ENCODE measurements at regions not wholly inside any gene's neighbourhood (a gene's known extent, or its start where the extent isn't known, plus 50 kb on each side); places are given as distances from the start of the nearest gene placed in this dataset.

DNA sequence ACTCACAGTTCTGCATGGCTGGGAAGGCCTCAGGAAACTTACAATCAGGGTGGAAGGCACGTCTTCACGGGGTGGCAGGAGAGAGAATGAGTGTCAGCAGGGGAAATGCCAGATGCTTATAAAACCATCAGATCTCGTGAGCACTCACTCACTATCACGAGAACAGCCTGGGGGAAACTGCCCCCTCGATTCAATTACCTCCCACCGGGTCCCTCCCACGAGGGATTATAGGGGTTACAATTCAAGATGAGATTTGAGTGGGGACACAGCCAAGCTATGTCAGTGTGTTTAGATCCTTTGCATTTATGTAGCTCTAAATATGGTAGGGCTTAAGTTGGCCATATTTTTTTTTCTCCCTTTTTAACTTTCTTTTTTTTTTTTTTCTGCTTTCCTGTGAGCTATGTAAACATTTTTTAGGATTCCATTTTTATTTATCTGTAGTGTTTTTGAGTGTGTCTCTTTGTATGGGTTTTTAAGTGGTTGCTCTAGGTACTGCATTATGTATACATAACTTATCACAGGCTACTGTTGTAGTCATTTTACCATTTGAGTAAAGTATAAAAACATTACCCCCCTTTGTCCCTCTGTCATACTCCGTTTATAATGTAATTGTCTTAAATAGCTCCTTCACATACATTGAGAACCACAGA is 79.0 kb downstream of the ADRA2C start:
- no peak overlapping the region for H3K4me3 ChIP-seq (ENCODE audit: low read depth, low read length)
- TF ChIP-seq, protein P1, sequence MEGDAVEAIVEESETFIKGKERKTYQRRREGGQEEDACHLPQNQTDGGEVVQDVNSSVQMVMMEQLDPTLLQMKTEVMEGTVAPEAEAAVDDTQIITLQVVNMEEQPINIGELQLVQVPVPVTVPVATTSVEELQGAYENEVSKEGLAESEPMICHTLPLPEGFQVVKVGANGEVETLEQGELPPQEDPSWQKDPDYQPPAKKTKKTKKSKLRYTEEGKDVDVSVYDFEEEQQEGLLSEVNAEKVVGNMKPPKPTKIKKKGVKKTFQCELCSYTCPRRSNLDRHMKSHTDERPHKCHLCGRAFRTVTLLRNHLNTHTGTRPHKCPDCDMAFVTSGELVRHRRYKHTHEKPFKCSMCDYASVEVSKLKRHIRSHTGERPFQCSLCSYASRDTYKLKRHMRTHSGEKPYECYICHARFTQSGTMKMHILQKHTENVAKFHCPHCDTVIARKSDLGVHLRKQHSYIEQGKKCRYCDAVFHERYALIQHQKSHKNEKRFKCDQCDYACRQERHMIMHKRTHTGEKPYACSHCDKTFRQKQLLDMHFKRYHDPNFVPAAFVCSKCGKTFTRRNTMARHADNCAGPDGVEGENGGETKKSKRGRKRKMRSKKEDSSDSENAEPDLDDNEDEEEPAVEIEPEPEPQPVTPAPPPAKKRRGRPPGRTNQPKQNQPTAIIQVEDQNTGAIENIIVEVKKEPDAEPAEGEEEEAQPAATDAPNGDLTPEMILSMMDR (IDR thresholded peaks at IDR 0.05; ENCODE audit: low read depth, low read length), result no peak

DNA sequence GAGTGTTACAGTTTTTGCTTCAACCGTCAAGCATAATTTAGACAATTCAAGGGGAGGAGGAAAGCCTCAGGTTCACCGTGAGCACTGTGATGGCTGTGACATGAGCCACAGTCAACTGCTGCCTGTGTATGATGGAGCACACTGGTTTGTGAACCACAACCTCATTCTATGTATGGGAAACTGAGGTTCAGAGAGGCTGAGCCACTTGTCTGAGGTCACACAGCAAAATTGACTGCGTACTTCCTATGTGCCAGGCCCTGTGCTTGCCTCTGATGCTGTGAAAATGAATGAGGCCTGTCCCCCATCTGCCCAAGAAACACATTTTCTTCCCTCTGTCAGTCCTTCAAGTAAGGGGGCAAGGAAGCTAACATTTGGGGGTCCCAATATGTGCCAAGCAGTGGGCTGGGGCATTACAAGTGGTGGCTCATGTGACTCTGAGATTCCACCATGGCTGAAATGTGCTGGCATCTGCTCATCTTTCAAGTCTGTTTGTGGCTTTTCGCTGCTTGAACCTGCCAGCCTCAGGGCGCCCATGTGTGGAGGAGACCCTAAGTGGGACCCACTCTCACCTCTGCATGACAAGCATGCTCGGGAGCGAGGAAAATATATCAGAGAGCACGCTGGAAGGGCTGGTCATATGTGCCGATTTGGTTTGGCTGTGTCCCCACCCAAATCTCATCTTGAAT is 79.7 kb downstream of the ADRA2C start:
- H3K4me3 ChIP-seq (ENCODE audit: low read depth, low read length), result no peak overlapping the region
- TF ChIP-seq, protein P1 (IDR thresholded peaks at IDR 0.05; ENCODE audit: low read depth, low read length), result no peak

DNA sequence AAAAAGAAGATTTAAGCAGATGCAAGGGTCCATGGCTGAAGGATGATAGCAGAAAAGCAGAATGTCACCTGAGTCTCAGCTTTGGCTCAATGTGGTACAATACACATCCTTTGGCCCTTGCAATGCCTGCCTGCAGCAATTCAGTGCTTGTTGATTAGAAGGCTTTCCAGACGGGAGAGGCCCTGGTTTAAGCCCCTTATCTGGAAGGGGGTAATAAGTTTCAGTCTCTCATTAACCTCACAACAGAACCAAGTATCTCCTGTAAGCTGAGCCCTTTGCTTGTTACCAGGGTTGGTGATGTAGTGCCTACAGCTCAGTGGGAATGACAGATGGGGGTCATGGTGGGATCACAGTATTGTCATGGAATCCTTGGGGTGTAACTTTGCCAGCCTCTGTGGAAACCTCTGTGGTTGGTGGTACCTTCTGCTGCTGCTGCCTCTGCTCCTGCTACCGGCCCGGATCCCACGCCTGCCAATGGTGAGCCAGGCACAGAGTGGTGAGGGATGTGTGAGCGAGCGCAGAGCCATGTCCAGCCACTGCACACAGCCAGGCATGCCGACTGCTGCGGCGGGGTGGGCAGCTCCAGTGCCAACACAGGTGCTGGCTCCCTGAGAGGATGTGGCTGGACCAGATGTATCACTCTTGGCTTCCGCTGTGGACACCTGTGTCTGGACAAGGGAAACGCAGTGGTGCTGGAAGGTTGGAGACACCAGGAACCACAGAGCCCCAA is 81.2 kb downstream of the ADRA2C start:
- TF ChIP-seq, protein P1 (IDR thresholded peaks at IDR 0.05; ENCODE audit: low read depth, low read length), result no peak
- H3K4me3 ChIP-seq (ENCODE audit: low read depth, low read length), result no peak overlapping the region

DNA sequence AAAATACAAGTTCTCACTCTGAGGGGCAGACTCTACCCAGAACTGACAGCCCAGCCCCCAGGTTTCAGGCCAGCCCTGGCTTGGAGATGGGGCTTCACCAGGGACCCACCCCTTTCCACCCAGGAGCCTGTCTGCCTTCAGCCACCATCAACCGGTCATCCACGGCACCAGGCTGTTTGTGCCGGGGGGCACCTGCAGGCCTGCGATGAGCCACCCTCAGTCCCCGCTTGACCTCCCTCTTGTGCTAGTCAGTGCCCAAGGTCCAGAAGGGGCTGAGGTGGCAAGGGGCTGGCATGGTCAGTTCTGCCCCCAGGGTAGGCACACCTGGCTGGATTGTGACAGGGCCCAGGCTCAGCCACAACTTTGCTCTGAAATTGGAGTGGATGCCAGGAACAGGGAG is 82.1 kb downstream of the ADRA2C start:
- TF ChIP-seq, protein P1 (IDR thresholded peaks at IDR 0.05; ENCODE audit: low read depth, low read length), result no peak
- no peak overlapping the region for H3K4me3 ChIP-seq (ENCODE audit: low read depth, low read length)

DNA sequence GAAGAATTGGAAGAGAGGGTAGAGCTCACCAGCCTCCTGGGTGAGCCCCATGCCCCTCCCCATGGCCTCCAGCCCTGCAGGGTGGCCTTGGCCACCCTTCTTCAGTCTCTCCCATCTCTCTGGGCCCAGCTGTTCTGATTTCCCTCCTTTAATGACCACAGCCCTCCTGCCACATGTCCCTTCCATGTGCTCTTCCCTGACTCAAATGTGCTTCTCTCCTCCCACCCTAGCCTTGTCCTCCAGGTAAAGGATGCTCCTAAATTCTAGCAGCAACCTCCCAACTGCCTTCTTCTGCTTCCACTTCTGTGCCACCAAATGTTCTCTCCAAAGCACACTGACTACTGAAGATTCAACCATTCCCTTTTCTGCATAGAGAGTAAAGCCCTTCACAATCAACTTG is 83.0 kb downstream of the ADRA2C start:
- TF ChIP-seq, protein P1 (IDR thresholded peaks at IDR 0.05; ENCODE audit: low read depth, low read length), result no peak
- no peak overlapping the region for H3K4me3 ChIP-seq (ENCODE audit: low read depth, low read length)

DNA sequence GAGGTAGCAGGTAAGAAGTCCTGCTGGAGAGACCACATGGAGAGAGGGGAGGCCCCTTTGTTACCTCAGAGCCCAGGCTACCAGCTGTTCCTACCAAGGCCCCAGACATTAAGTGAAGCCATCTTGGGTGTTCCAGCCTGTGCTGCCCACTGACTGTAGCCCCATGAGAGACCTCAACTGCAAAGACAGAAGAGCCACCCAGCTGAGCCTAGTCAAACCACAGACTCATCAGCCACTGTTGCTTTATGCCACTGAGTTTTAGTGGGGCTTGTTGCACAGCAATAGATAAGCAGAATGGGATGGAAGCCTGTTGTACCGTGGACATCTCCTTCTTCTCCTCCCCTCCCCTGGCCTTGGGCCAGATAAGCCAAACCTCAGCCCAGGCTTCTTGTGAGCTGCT is 83.9 kb downstream of the ADRA2C start:
- TF ChIP-seq, protein P1 (IDR thresholded peaks at IDR 0.05; ENCODE audit: low read depth, low read length), result no peak
- H3K4me3 ChIP-seq (ENCODE audit: low read depth, low read length), result no peak overlapping the region

DNA sequence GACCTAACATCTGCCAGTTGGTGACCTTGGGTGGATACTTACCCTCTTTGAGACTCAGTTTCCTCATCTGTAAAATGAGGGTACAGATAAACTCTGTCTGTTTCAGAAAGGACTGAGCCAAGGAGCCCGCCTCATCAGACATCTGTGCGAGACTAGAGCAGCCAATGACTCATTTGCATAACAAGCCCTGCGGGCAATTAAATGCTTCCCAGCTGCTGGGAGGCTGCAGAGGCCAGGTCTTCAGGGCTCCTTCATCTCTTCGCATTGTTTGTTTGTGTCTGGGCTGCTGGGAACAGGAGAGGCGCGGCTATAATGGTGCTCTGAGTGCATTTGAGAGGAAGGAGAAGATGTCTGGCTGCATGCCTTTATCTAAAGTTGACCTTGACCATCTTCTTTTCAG is 85.0 kb downstream of the ADRA2C start:
- TF ChIP-seq, protein P1 (IDR thresholded peaks at IDR 0.05; ENCODE audit: low read depth, low read length), result no peak
- no peak overlapping the region for H3K4me3 ChIP-seq (ENCODE audit: low read depth, low read length)

Data from WI38 (cell line).